Activated naive CD4-positive, alpha-beta T cell treated with anti-CD3 and anti-CD28 coated beads, Interleukin-2, amount 10 ng/mL, durations not matched to agents 7 days and 5 days (primary cell): ENCODE measurements at regions not wholly inside any gene's neighbourhood (a gene's known extent, or its start where the extent isn't known, plus 50 kb on each side); places are given as distances from the start of the nearest gene placed in this dataset.
"Not testable (repeated sequence)": the region's sequence is repeated elsewhere in the genome, so short reads cannot be mapped to it uniquely, and the experiment has no call there.

ENCODE experiments used
- CTCF ChIA-PET: fragments of 350-600 bp; sonication (Branson Sonifier 250); formaldehyde crosslinking; loops from one replicate; lab custom pipeline; 2021; ENCODE audit warnings: antibody characterized with exemption; lab: Charles Lee
- DNase-seq: peaks from one replicate; pipeline ENCODE4 v3.0.0-alpha.2; 2020
- H3K27ac Mint-ChIP-seq: one replicate; pipeline ENCODE4 v1.8.0; 2021; ENCODE audit warnings: mild to moderate bottlenecking, moderate library complexity, mixed read lengths
- H3K27me3 Mint-ChIP-seq: one replicate; pipeline ENCODE4 v1.8.0; 2021; ENCODE audit warnings: mild to moderate bottlenecking, mixed read lengths
- H3K36me3 Mint-ChIP-seq: one replicate; pipeline ENCODE4 v1.8.0; 2021; ENCODE audit warnings: mixed read lengths
- H3K4me1 Mint-ChIP-seq: one replicate; pipeline ENCODE4 v1.8.0; 2021; ENCODE audit warnings: mixed read lengths
- H3K4me3 Mint-ChIP-seq: one replicate; pipeline ENCODE4 v1.8.0; 2021; ENCODE audit warnings: mild to moderate bottlenecking, moderate library complexity, mixed read lengths
- H3K9me3 Mint-ChIP-seq: one replicate; pipeline ENCODE4 v1.8.0; 2021; ENCODE audit warnings: mixed read lengths

DNA sequence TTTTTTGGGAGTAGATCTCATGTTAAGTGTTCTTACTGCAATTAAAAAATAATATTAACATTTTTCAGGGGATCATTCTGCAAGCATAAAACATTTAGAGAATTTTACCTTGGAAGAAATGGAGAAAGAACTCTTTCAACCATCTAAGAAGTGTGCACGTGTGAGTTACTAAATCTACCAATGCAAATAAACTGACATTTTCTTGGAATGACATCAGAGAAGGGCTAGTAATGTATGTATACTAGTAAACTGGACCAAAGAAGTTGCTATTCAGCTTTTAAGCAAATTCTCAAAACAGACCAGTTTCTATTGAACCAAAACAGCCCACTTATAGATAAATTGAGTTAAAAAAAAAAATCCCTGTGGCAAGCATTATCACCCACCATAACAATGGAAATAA is 191.2 kb downstream of the BTBD3 start:
- no peak for DNase-seq
- H3K4me1 Mint-ChIP-seq = no peaks in the 10 kb centered on the region
- no peaks in the 10 kb centered on the region for H3K36me3 Mint-ChIP-seq
- peaks cover 16% of the 10 kb centered on the region for H3K9me3 Mint-ChIP-seq
- no peak overlapping the region for H3K4me3 Mint-ChIP-seq
- no peak overlapping the region for H3K27ac Mint-ChIP-seq
- CTCF ChIA-PET = no interaction called here
- no peaks in the 10 kb centered on the region for H3K27me3 Mint-ChIP-seq

DNA sequence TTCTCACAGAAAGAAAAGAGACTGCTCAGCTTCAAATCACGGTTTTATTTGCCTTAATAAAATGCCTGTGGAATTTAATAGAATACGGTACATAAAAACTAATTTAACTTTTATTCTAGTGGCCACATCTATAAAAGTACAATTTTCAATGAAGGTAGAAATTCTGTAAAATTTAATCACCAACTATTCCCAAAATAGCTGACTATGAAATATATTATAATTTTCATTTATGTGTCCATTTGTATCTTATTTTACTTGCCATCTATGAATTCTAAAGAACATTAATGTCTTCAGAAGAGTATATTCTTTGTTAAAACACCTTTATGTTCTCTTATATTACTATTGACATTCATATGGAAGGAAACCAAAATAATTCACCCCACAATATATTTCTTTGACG is 192.6 kb downstream of the BTBD3 start:
- Mint-ChIP-seq H3K27ac (no peak overlapping the region), H3K36me3 (no peaks in the 10 kb centered on the region), H3K9me3 (peaks cover 16% of the 10 kb centered on the region), H3K4me1 (no peaks in the 10 kb centered on the region), H3K4me3 (no peak overlapping the region), H3K27me3 (no peaks in the 10 kb centered on the region)
- DNase-seq = no peak
- CTCF ChIA-PET = no interaction called here

DNA sequence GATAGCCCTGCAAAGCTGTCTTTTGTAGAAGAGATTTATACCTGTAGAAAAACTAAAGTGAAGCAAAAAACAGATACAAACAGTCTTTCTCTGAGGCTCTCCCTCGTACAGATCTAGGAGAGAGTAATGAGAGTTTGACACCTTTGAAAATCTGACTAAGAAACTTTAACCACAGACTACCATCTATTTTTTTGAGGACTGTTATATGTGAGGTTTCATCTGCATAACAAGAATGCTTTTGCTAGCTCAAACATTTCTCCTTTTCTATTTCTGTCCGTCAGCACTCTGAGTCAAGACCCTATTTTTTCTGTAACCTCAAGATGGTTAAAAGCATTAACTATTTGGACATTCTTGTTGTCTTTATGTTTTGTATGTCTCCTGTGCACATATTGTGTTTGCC is 193.0 kb downstream of the BTBD3 start:
- Mint-ChIP-seq H3K4me1 (no peaks in the 10 kb centered on the region), H3K36me3 (no peaks in the 10 kb centered on the region), H3K27ac (no peak overlapping the region), H3K4me3 (no peak overlapping the region), H3K9me3 (peaks cover 16% of the 10 kb centered on the region), H3K27me3 (no peaks in the 10 kb centered on the region)
- no peak for DNase-seq
- CTCF ChIA-PET = no interaction called here

DNA sequence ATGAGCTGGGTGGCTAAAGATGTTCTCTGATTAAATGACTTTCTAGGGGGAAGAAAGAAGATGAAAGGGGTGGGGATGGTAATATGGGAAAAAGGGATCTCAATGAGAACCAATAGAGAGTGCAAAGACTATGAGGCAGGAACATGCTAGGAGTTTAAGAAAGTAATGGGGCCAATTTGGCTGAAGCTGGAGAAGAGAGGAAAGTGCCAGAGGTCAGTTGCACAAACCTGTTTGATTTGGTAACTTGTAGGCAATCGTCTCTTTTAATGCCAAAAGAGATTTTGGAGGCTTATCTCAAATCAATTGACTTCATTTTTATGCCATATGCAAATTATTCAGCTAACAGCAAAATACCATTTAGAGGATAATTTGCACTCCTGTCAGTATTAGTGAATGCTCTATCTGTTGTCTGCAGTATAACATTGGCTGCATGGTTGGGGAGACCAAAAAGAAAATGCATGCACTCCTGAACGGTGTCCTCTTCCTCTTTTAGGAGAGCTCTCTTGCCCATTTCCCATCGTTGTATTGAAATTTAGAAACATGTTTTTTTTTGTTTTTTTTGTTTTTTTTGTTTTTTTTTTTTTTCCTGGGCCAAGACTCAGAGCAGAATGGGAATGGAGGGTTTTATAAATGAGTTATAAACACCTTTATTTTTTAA is 193.9 kb downstream of the BTBD3 start:
- no peaks in the 10 kb centered on the region for H3K4me1 Mint-ChIP-seq
- H3K9me3 Mint-ChIP-seq = peaks cover 13% of the 10 kb centered on the region
- CTCF ChIA-PET = no interaction called here
- no peak for DNase-seq
- no peaks in the 10 kb centered on the region for H3K27me3 Mint-ChIP-seq
- H3K36me3 Mint-ChIP-seq = no peaks in the 10 kb centered on the region
- H3K27ac Mint-ChIP-seq = no peak overlapping the region
- H3K4me3 Mint-ChIP-seq = no peak overlapping the region

DNA sequence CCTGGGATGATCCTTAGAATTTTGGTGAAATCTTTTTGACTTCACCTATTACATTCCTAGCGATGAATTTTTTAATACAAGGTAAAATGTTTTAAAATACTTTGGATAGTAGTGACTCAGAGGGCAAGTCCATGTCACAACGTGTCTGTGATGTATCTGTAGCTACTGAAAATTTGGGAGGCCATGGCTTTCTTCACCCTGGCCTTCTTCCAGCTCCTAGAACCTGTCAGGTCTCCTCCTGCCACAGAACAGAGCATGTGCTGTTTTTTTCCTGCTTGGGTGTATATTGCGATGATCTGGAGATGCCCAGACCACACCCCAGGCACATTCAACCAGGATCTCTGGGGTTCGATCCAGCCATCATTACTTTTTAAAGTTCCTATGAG is 194.4 kb downstream of the BTBD3 start:
- Mint-ChIP-seq H3K27me3 (no peaks in the 10 kb centered on the region), H3K27ac (no peak overlapping the region), H3K36me3 (no peaks in the 10 kb centered on the region), H3K4me3 (no peak overlapping the region), H3K4me1 (no peaks in the 10 kb centered on the region), H3K9me3 (peaks cover 12% of the 10 kb centered on the region)
- DNase-seq = no peak
- CTCF ChIA-PET = no interaction called here

DNA sequence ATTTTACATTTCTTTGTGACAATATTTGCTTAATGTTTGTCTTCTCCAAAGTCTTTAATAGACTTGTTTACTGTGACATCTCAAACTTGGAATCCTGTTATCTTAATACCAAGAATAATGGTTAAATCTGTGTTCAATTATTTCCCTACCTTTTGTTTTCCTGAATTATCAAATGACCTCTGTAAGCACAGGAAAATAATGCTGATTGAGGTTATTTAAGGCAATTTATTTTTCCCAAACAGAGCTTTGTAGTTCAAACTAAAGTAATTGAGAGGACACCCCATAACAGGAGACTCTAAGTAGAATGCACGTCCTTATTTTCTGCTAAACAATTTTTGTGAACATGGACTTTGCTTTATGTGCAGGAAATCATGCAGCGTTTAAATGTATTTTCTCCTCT is 195.0 kb downstream of the BTBD3 start:
- Mint-ChIP-seq H3K36me3 (no peaks in the 10 kb centered on the region), H3K9me3 (peaks cover 9% of the 10 kb centered on the region), H3K27ac (no peak overlapping the region), H3K4me3 (no peak overlapping the region), H3K4me1 (no peaks in the 10 kb centered on the region), H3K27me3 (no peaks in the 10 kb centered on the region)
- CTCF ChIA-PET = no interaction called here
- DNase-seq = no peak

DNA sequence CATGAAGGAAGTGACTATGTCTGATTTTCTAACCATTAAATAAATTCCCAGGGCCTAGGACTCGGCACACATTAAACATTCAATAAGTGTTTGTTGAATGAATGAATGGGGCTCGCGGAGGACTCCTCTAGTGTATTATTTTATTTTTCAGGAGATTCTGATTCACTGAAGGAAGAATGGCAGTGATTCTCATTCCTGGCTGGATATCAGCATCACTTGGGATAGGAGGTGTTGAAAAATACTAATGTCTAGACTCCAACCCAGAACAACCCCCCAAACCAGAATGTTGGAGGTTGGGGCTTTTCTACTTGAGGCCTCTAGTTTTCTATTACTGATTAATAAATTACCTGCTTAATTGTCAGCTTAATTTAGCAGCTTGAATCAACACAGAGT is 195.4 kb downstream of the BTBD3 start:
- H3K9me3 Mint-ChIP-seq = peaks cover 9% of the 10 kb centered on the region
- H3K27ac Mint-ChIP-seq = no peak overlapping the region

DNA sequence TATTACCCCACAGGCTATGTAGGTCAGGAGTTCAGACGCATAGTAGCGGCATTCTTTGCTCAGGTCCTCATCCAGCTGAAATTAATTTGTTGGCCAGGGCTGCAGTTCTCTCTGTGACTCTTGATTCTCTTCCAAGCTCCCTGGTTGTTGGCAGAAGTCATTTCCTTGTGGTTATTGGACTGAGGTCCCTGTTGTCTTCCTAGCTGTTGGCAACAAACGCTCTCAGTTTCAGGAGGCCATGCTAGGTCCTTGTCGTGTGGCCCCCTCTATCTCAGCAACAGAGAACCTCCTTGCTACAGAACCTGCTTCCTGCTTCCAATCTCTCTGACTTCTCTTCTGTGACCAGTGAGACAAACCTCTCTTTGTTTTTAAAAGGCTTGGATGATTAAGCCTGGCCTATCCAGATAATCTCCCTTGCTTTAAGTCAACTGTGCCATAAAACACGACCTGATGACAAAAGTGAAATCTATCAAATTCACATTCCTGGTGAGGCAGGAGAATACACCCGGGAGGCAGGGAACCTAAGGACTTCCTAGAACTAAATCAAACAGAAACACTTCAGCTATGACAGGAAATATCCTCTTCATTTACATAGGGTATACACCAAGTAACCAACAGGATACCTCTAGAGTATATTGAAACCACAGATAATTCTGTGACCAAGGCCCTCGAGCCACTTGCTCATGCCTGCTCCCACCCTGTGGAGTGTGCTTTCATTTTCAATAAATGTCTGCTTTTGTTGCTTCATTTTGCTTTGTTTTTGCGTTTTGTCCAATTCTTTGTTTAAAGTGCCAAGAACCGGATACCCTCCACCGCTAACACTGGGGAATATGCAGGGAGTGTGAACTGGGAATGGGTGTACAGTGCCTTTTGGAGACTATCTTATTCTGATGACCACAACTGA is 196.0 kb downstream of the BTBD3 start:
- CTCF ChIA-PET = no interaction called here
- Mint-ChIP-seq H3K4me3 (no peak overlapping the region), H3K27ac (no peak overlapping the region), H3K36me3 (no peaks in the 10 kb centered on the region), H3K9me3 (peaks cover 9% of the 10 kb centered on the region), H3K27me3 (no peaks in the 10 kb centered on the region), H3K4me1 (no peaks in the 10 kb centered on the region)
- no peak for DNase-seq

More for the DNA sequence above, 195.4 kb downstream of the BTBD3 start:
- H3K36me3 Mint-ChIP-seq = no peaks in the 10 kb centered on the region
- no peak for DNase-seq
- no peaks in the 10 kb centered on the region for H3K27me3 Mint-ChIP-seq
- H3K4me1 Mint-ChIP-seq = no peaks in the 10 kb centered on the region
- CTCF ChIA-PET = no interaction called here
- no peak overlapping the region for H3K4me3 Mint-ChIP-seq

DNA sequence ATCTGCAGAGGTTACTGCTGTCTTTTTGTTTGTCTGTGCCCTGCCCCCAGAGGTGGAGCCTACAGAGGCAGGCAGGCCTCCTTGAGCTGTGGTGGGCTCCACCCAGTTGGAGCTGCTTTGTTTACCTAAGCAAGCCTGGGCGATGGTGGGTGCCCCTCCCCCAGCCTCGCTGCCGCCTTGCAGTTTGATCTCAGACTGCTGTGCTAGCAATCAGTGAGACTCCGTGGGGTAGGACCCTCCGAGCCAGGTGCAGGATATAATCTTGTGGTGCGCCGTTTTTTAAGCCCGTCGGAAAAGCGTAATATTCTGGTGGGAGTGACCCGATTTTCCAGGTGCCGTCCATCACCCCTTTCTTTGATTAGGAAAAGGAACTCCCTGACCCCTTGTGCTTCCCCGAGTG is 211.4 kb downstream of the BTBD3 start:
- H3K4me1 Mint-ChIP-seq, H3K27me3 Mint-ChIP-seq, CTCF ChIA-PET, H3K36me3 Mint-ChIP-seq, H3K4me3 Mint-ChIP-seq, H3K27ac Mint-ChIP-seq, H3K9me3 Mint-ChIP-seq, DNase-seq: not testable (repeated sequence)

DNA sequence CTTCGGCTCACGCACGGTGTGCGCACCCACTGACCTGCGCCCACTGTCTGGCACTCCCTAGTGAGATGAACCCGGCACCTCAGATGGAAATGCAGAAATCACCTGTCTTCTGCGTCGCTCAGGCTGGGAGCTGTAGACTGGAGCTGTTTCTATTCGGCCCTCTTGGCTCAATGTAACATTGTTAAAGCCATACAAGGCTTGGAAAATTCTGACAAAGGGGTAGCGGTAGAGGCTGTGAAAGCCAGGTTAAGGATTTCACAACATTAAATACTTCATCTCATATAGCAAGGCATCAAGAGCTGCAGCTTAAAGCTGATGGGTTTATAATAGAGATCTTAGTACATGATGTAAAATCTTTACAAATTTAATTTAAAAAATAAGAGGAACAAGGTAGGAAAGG is 211.8 kb downstream of the BTBD3 start:
- H3K27ac Mint-ChIP-seq, H3K4me1 Mint-ChIP-seq, DNase-seq, H3K4me3 Mint-ChIP-seq, H3K9me3 Mint-ChIP-seq, CTCF ChIA-PET, H3K27me3 Mint-ChIP-seq, H3K36me3 Mint-ChIP-seq: not testable (repeated sequence)

DNA sequence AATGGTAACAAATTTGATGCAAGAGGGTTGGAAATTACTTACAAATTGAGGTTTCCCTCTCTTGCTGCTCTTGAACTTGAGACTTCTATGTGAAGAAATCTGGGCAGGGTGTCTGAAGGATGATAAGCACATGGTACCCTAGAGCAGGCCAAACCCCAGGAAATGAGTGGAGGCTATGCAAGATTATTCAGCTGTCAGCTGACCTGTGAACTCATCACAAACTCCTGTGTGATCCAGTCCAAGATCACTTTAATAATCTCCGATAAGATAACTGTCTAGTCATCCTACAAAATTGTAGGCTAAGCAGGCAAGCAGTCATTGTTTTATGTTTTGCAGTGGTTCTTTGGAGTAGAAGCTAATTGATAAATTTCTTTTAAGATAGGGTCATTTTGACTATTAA is 213.1 kb downstream of the BTBD3 start:
- DNase-seq = no peak
- H3K4me3 Mint-ChIP-seq = no peak overlapping the region
- no peaks in the 10 kb centered on the region for H3K27me3 Mint-ChIP-seq
- no peak overlapping the region for H3K27ac Mint-ChIP-seq
- no peaks in the 10 kb centered on the region for H3K4me1 Mint-ChIP-seq
- H3K9me3 Mint-ChIP-seq = peaks cover 3% of the 10 kb centered on the region
- CTCF ChIA-PET = no interaction called here
- H3K36me3 Mint-ChIP-seq = no peaks in the 10 kb centered on the region

DNA sequence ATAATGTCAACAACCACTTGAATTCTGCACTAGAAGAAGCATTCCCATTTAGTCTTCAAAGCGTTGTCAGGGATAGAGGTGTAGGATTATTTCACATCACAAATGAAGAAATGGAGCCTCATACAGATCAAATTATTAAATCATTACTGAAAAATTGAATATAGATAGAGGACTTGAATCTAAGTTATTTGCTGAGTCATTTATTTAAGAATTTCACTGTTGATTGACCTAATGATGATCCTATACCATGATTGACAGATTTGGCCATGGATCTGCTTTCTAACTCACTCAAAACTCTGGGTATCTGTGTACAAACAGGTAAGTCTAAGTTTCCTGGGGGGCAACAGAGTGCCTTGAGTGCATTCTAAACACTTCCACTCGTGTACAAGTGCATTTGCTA is 215.9 kb downstream of the BTBD3 start:
- Mint-ChIP-seq H3K9me3 (no peaks in the 10 kb centered on the region), H3K36me3 (no peaks in the 10 kb centered on the region), H3K4me3 (no peak overlapping the region), H3K27ac (no peak overlapping the region), H3K4me1 (no peaks in the 10 kb centered on the region), H3K27me3 (no peaks in the 10 kb centered on the region)
- CTCF ChIA-PET = no interaction called here
- no peak for DNase-seq

DNA sequence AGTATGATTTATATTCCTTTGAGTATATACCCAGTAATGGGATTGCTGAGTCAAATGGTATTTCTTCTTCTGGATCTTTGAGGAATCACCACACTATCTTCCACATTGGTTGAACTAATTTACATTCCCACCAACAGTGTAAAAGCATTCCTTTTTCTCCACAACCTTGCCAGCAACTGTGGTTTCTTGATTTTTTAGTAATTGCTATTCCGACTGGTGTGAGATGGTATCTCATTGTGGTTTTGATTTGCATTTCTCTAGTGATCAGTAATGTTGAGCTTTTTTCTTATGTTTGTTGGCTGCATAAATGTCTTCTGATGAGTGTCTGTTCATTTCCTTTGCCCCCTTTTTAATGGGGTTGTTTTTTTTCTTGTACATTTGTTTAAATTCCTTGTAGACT is 228.3 kb downstream of the BTBD3 start:
- H3K27me3 Mint-ChIP-seq, DNase-seq, H3K4me1 Mint-ChIP-seq, H3K36me3 Mint-ChIP-seq, H3K27ac Mint-ChIP-seq, CTCF ChIA-PET, H3K4me3 Mint-ChIP-seq: not testable (repeated sequence)
- peaks cover 37% of the 10 kb centered on the region for H3K9me3 Mint-ChIP-seq

DNA sequence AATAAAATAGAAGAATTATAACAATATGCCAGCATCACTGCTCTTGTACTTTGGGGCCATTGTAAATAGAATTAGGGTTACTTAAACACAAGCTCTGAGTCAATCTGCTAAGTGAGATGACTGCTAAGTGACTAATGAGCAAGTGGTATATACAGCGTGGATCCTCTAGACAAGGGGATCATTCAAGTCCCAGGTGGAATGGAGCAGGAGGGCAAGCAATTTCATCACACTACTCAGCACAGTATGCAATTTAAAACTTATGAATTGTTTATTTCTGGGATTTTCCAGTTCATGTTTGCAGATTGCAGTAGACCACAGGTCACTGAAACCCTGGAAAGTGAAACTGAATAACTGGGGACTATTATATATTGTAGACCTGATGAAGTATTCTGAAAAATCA is 235.3 kb downstream of the BTBD3 start:
- H3K27me3 Mint-ChIP-seq = no peaks in the 10 kb centered on the region
- DNase-seq = no peak
- H3K27ac Mint-ChIP-seq = no peak overlapping the region
- no peaks in the 10 kb centered on the region for H3K36me3 Mint-ChIP-seq
- H3K4me1 Mint-ChIP-seq = no peaks in the 10 kb centered on the region
- peaks cover 18% of the 10 kb centered on the region for H3K9me3 Mint-ChIP-seq
- H3K4me3 Mint-ChIP-seq = no peak overlapping the region
- CTCF ChIA-PET = no interaction called here

DNA sequence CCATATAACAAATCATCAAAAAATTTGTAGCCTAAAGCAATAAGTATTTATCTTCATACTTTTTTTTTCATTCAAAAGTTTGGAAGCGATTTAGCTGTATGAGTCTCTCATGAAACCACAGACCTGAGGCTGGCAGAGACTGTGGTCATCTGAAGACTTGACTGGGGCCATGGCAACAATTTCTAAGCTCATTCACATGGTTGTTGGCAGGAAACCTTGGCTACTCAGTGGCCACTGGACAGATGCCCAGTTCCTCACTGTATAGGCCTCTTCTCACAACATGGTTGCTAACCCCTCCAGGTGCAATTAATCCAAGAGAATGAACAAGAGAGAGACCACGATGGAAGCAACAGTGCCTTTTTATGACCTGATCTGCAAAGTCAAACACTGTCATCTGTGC is 235.9 kb downstream of the BTBD3 start:
- H3K4me3 Mint-ChIP-seq = no peak overlapping the region
- no peak overlapping the region for H3K27ac Mint-ChIP-seq
- DNase-seq = no peak
- H3K27me3 Mint-ChIP-seq = no peaks in the 10 kb centered on the region
- no peaks in the 10 kb centered on the region for H3K36me3 Mint-ChIP-seq
- H3K4me1 Mint-ChIP-seq = no peaks in the 10 kb centered on the region
- H3K9me3 Mint-ChIP-seq = peaks cover 16% of the 10 kb centered on the region
- CTCF ChIA-PET = no interaction called here
